ENCODE measurements at regions not wholly inside any gene's neighbourhood (a gene's known extent, or its start where the extent isn't known, plus 50 kb on each side); places are given as distances from the start of the nearest gene placed in this dataset.

DNA sequence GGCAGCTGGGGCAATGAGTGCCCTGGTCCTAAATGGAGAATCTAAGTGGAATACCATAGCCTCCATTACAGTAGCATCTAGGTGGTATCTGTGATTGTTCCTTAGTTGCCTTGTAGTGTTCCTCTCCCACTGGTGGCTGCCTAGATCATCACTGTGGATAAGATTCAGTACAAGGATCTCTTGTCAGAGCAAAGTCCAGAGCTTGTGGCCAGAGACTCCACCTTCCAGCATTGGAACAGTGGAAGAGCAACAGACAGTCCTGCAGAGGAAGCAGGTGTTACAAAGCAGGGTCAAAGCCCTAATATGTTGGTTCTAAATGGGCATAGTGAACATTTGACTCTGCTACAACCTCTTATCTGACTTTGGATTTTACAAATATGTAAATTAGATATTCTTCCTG is 194.1 kb upstream of the GRIK2 start:
- H3K4me1 ChIP-seq (ENCODE audit: insufficient read depth, low read length, poor library complexity, severe bottlenecking) = no peaks in the 10 kb centered on the region
- no peak overlapping the region for H3K4me3 ChIP-seq (ENCODE audit: low read length, poor library complexity, severe bottlenecking)
- no peaks in the 10 kb centered on the region for H4K20me1 ChIP-seq (ENCODE audit: insufficient read depth, low read length, poor library complexity, severe bottlenecking)
- H2AFZ ChIP-seq (ENCODE audit: low read length) = no peak overlapping the region
- no peak for TF ChIP-seq EZH2phosphoT487 (IDR thresholded peaks at IDR 0.05; ENCODE audit: borderline replicate concordance)
- TF ChIP-seq, protein P1, sequence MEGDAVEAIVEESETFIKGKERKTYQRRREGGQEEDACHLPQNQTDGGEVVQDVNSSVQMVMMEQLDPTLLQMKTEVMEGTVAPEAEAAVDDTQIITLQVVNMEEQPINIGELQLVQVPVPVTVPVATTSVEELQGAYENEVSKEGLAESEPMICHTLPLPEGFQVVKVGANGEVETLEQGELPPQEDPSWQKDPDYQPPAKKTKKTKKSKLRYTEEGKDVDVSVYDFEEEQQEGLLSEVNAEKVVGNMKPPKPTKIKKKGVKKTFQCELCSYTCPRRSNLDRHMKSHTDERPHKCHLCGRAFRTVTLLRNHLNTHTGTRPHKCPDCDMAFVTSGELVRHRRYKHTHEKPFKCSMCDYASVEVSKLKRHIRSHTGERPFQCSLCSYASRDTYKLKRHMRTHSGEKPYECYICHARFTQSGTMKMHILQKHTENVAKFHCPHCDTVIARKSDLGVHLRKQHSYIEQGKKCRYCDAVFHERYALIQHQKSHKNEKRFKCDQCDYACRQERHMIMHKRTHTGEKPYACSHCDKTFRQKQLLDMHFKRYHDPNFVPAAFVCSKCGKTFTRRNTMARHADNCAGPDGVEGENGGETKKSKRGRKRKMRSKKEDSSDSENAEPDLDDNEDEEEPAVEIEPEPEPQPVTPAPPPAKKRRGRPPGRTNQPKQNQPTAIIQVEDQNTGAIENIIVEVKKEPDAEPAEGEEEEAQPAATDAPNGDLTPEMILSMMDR (conservative IDR thresholded peaks at IDR 0.05; ENCODE audit: low read length) = no peak
- H3K4me2 ChIP-seq (ENCODE audit: low read depth, low read length, poor library complexity, severe bottlenecking) = no peak overlapping the region
- H3F3A ChIP-seq (ENCODE audit: low read depth) = no peaks in the 10 kb centered on the region
- H3K27me3 ChIP-seq (ENCODE audit: insufficient read depth, low read length, poor library complexity, severe bottlenecking) = no peaks in the 10 kb centered on the region
- no peaks in the 10 kb centered on the region for H3K36me3 ChIP-seq (ENCODE audit: insufficient read depth, low read length)
- no peaks in the 10 kb centered on the region for H3K79me2 ChIP-seq (ENCODE audit: insufficient read depth, low read length)
- no peak overlapping the region for H3K9ac ChIP-seq (ENCODE audit: low read depth, low read length, poor library complexity, severe bottlenecking)
- no peaks in the 10 kb centered on the region for H3K9me3 ChIP-seq (ENCODE audit: insufficient read depth, low read depth, low read length)
- H3K9me2 ChIP-seq (replicated peaks; ENCODE audit: low read depth, low read length) = no peaks in the 10 kb centered on the region

DNA sequence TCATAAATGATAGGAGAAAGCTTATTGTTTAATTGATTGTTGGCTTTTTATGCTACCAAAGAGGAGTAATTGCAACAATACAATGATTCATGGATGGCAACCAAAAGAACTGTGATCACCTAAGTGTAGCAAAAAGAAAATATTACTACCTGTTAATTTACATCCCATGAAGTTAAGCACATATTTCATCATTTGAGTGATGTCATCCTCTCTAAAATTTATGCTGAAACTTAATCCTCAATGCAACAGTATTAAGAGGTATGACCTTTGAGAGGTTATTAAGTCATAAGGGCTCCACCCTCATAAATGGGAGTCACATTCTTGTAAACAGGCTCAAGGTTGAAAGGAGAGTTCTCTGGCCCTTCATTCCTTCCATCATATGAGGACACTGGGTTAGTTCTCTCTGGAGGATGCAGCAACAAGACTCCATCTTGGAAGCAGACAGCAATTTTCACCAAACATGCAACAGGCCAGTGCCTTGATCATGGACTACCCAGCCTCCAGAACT is 190.6 kb upstream of the GRIK2 start:
- H3K27me3 ChIP-seq (ENCODE audit: insufficient read depth, low read length, poor library complexity, severe bottlenecking) = no peaks in the 10 kb centered on the region
- no peaks in the 10 kb centered on the region for H3K9me3 ChIP-seq (ENCODE audit: insufficient read depth, low read depth, low read length)
- no peak overlapping the region for H3K4me2 ChIP-seq (ENCODE audit: low read depth, low read length, poor library complexity, severe bottlenecking)
- no peaks in the 10 kb centered on the region for H3K36me3 ChIP-seq (ENCODE audit: insufficient read depth, low read length)
- H3K9me2 ChIP-seq (replicated peaks; ENCODE audit: low read depth, low read length) = no peaks in the 10 kb centered on the region
- no peak overlapping the region for H3K4me3 ChIP-seq (ENCODE audit: low read length, poor library complexity, severe bottlenecking)
- H2AFZ ChIP-seq (ENCODE audit: low read length) = no peak overlapping the region
- H4K20me1 ChIP-seq (ENCODE audit: insufficient read depth, low read length, poor library complexity, severe bottlenecking) = no peaks in the 10 kb centered on the region
- H3K4me1 ChIP-seq (ENCODE audit: insufficient read depth, low read length, poor library complexity, severe bottlenecking) = no peaks in the 10 kb centered on the region
- no peaks in the 10 kb centered on the region for H3K79me2 ChIP-seq (ENCODE audit: insufficient read depth, low read length)
- no peak overlapping the region for H3K9ac ChIP-seq (ENCODE audit: low read depth, low read length, poor library complexity, severe bottlenecking)
- no peaks in the 10 kb centered on the region for H3F3A ChIP-seq (ENCODE audit: low read depth)
- TF ChIP-seq, protein P1 (conservative IDR thresholded peaks at IDR 0.05; ENCODE audit: low read length) = no peak
- TF ChIP-seq EZH2phosphoT487 (IDR thresholded peaks at IDR 0.05; ENCODE audit: borderline replicate concordance) = no peak

DNA sequence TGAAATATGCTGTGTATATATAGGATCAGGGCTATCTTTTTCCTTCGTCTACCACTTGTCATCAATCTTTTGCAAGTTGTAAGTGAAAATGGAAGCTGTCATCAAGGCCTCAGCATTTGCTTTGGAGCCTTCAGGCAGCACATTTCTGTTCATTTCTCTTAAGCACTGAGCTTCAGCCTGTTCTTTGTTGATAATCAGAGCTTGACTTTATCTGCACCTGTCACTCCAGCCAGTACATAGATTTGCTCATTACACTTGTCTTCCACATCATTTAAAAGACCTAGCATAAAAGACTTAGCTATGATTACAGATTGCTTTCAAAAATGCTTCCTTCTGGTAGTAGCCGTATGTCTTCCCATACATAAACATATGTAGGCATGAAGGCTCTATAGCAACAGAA is 189.8 kb upstream of the GRIK2 start:
- H4K20me1 ChIP-seq (ENCODE audit: insufficient read depth, low read length, poor library complexity, severe bottlenecking) = no peaks in the 10 kb centered on the region
- no peak overlapping the region for H3K9ac ChIP-seq (ENCODE audit: low read depth, low read length, poor library complexity, severe bottlenecking)
- H3F3A ChIP-seq (ENCODE audit: low read depth) = no peaks in the 10 kb centered on the region
- H3K4me2 ChIP-seq (ENCODE audit: low read depth, low read length, poor library complexity, severe bottlenecking) = no peak overlapping the region
- H2AFZ ChIP-seq (ENCODE audit: low read length) = no peak overlapping the region
- no peaks in the 10 kb centered on the region for H3K27me3 ChIP-seq (ENCODE audit: insufficient read depth, low read length, poor library complexity, severe bottlenecking)
- no peak for TF ChIP-seq EZH2phosphoT487 (IDR thresholded peaks at IDR 0.05; ENCODE audit: borderline replicate concordance)
- TF ChIP-seq, protein P1 (conservative IDR thresholded peaks at IDR 0.05; ENCODE audit: low read length) = no peak
- no peak overlapping the region for H3K4me3 ChIP-seq (ENCODE audit: low read length, poor library complexity, severe bottlenecking)
- no peaks in the 10 kb centered on the region for H3K36me3 ChIP-seq (ENCODE audit: insufficient read depth, low read length)
- no peaks in the 10 kb centered on the region for H3K79me2 ChIP-seq (ENCODE audit: insufficient read depth, low read length)
- H3K4me1 ChIP-seq (ENCODE audit: insufficient read depth, low read length, poor library complexity, severe bottlenecking) = no peaks in the 10 kb centered on the region
- no peaks in the 10 kb centered on the region for H3K9me2 ChIP-seq (replicated peaks; ENCODE audit: low read depth, low read length)
- H3K9me3 ChIP-seq (ENCODE audit: insufficient read depth, low read depth, low read length) = no peaks in the 10 kb centered on the region

Measured in Loucy (cell line).